Activated CD8-positive, alpha-beta memory T cell treated with anti-CD3 and anti-CD28 coated beads for 36 hours (primary cell): ENCODE measurements at regions not wholly inside any gene's neighbourhood (a gene's known extent, or its start where the extent isn't known, plus 50 kb on each side); places are given as distances from the start of the nearest gene placed in this dataset.
"Not testable (repeated sequence)": the region's sequence is repeated elsewhere in the genome, so short reads cannot be mapped to it uniquely, and the experiment has no call there.

Experiments used
- CTCF ChIA-PET: fragments of 350-600 bp; sonication (Branson Sonifier 250); formaldehyde crosslinking; loops from one replicate; lab custom pipeline; 2021; ENCODE audit warnings: antibody characterized with exemption; lab: Charles Lee
- POLR2A ChIA-PET: fragments of 350-600 bp; sonication (Branson Sonifier 250); formaldehyde crosslinking; loops from one replicate; lab custom pipeline; 2021; ENCODE audit warnings: antibody characterized with exemption; lab: Charles Lee

- CTCF ChIA-PET, result interaction anchor here (0.8 kb wide), 1 partner anchor 19 kb away, joined by 3 read pairs; no protein-coding TSS in a partner anchor
- POLR2A ChIA-PET, result no interaction called here
These were observed 348.7 kb upstream of the RUNX1 start for GRCh38 chr21:35397781-35398180.

GRCh38 chr21:35396655-35397054 is 347.6 kb upstream of the RUNX1 start:
- POLR2A ChIA-PET, result no interaction called here

GRCh38 chr21:35395728-35396127 is 346.6 kb upstream of the RUNX1 start:
- ChIA-PET POLR2A (no interaction called here), CTCF (interaction anchor here (0.9 to 1.1 kb wide), 2 partner anchors 32 to 510 kb away, joined by 3 read pairs; no protein-coding TSS in a partner anchor)

More at GRCh38 chr21:35396655-35397054, 347.6 kb upstream of the RUNX1 start:
- CTCF ChIA-PET, result no interaction called here

GRCh38 chr21:35394634-35395369 is 345.7 kb upstream of the RUNX1 start:
- CTCF ChIA-PET, result interaction anchor here (0.9 kb wide), 1 partner anchor 33 kb away, joined by 3 read pairs; no protein-coding TSS in a partner anchor
- POLR2A ChIA-PET, result no interaction called here

- ChIA-PET CTCF (no interaction called here), POLR2A (no interaction called here)
These were observed 344.9 kb upstream of the RUNX1 start for GRCh38 chr21:35394049-35394448.

- CTCF ChIA-PET, result interaction anchor here (0.6 kb wide), 1 partner anchor 8 kb away, joined by 3 read pairs; no protein-coding TSS in a partner anchor
- POLR2A ChIA-PET, result no interaction called here
These were observed 341.1 kb upstream of the RUNX1 start for GRCh38 chr21:35390013-35390776.

- ChIA-PET POLR2A (no interaction called here), CTCF (no interaction called here)
These were observed 337.5 kb upstream of the RUNX1 start for GRCh38 chr21:35386491-35387079.

GRCh38 chr21:35384375-35384774 is 335.3 kb upstream of the RUNX1 start:
- ChIA-PET CTCF (no interaction called here), POLR2A (no interaction called here)

GRCh38 chr21:35382696-35383095 is 333.6 kb upstream of the RUNX1 start:
- ChIA-PET CTCF (interaction anchor here (1.2 kb wide), 1 partner anchor 11 kb away, joined by 3 read pairs; no protein-coding TSS in a partner anchor), POLR2A (no interaction called here)

- ChIA-PET CTCF (interaction anchor here (0.7 kb wide), 1 partner anchor 9 kb away, joined by 3 read pairs; no protein-coding TSS in a partner anchor), POLR2A (no interaction called here)
These were observed 332.7 kb upstream of the RUNX1 start for GRCh38 chr21:35381743-35382310.

- CTCF ChIA-PET, result not testable (repeated sequence)
These were observed 331.2 kb upstream of the RUNX1 start for GRCh38 chr21:35380304-35380703.

GRCh38 chr21:35378881-35379280 is 329.8 kb upstream of the RUNX1 start:
- ChIA-PET POLR2A (no interaction called here), CTCF (no interaction called here)

More at GRCh38 chr21:35380304-35380703, 331.2 kb upstream of the RUNX1 start:
- POLR2A ChIA-PET, result not testable (repeated sequence)

GRCh38 chr21:35377505-35378090 is 328.5 kb upstream of the RUNX1 start:
- ChIA-PET CTCF (no interaction called here), POLR2A (no interaction called here)

- ChIA-PET POLR2A (no interaction called here), CTCF (no interaction called here)
These were observed 327.5 kb upstream of the RUNX1 start for GRCh38 chr21:35376406-35377135.

GRCh38 chr21:35375115-35375514 is 326.0 kb upstream of the RUNX1 start:
- POLR2A ChIA-PET, result no interaction called here
- CTCF ChIA-PET, result no interaction called here

GRCh38 chr21:35373998-35374397 is 324.9 kb upstream of the RUNX1 start:
- ChIA-PET POLR2A (no interaction called here), CTCF (no interaction called here)

GRCh38 chr21:35372201-35372600 is 323.1 kb upstream of the RUNX1 start:
- ChIA-PET POLR2A (no interaction called here), CTCF (interaction anchor here (1.7 kb wide), 1 partner anchor 11 kb away, joined by 3 read pairs; no protein-coding TSS in a partner anchor)

GRCh38 chr21:35370671-35371070 is 321.6 kb upstream of the RUNX1 start:
- ChIA-PET POLR2A (no interaction called here), CTCF (no interaction called here)

GRCh38 chr21:35370071-35370470 is 321.0 kb upstream of the RUNX1 start:
- ChIA-PET POLR2A (no interaction called here), CTCF (no interaction called here)
